Chondrocyte (in vitro differentiated cells): ENCODE measurements at regions not wholly inside any gene's neighbourhood (a gene's known extent, or its start where the extent isn't known, plus 50 kb on each side); places are given as distances from the start of the nearest gene placed in this dataset.

ENCODE experiments used
- DNase-seq: peaks from one replicate; pipeline ENCODE4 v3.0.0; 2021; ENCODE audit warnings: mixed read lengths, low spot score
- H3K27ac Mint-ChIP-seq: one replicate; pipeline ENCODE4 v1.8.0; 2021; ENCODE audit warnings: mild to moderate bottlenecking, moderate library complexity, mixed read lengths; ENCODE audit not compliant: unreplicated experiment
- H3K27me3 Mint-ChIP-seq: 2 replicates; pipeline ENCODE4 v1.8.0; 2021; ENCODE audit warnings: low read depth, mixed read lengths
- H3K36me3 Mint-ChIP-seq: 2 replicates; pipeline ENCODE4 v1.8.0; 2021; ENCODE audit warnings: low read depth, mixed read lengths
- H3K4me1 Mint-ChIP-seq: 2 replicates; pipeline ENCODE4 v1.8.0; 2021; ENCODE audit warnings: low read depth, mild to moderate bottlenecking, mixed read lengths
- H3K4me3 Mint-ChIP-seq: one replicate; pipeline ENCODE4 v1.8.0; 2021; ENCODE audit warnings: mild to moderate bottlenecking, moderate library complexity, mixed read lengths; ENCODE audit not compliant: unreplicated experiment
- H3K9me3 Mint-ChIP-seq: 2 replicates; pipeline ENCODE4 v1.8.0; 2021; ENCODE audit warnings: low read depth, mixed read lengths
- TF ChIP-seq, protein P1 (sequence below): fragments of 200-600 bp; sonication (generic); IDR thresholded peaks from 2 replicates; pipeline ENCODE4 v1.5.0; 2021; ENCODE audit warnings: antibody characterized with exemption, mild to moderate bottlenecking, moderate library complexity

DNA sequence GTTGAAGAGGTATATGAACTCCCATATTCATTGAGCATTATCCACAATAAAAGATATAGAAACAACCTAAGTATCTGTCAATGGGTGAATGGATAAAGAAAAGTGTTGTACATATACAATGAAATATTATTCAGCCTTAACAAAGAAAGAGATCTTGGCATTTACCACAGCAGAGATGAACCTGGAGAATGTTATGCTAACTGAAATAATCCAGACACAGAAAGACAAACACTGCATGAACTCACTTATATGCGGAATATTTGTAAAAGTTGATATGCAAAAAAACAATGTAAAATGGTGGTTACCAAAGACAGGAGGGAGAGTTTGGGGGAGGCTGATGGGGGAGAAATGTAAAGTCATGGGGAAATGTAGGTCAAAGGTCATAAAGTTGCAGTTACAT, 278.7 kb downstream of the ZNF608 start:
- Mint-ChIP-seq H3K27me3 (no peaks in the 10 kb centered on the region), H3K9me3 (peaks cover 5% of the 10 kb centered on the region), H3K4me1 (no peaks in the 10 kb centered on the region), H3K36me3 (no peaks in the 10 kb centered on the region), H3K4me3 (no peak overlapping the region), H3K27ac (no peak overlapping the region)
- TF ChIP-seq, protein P1, sequence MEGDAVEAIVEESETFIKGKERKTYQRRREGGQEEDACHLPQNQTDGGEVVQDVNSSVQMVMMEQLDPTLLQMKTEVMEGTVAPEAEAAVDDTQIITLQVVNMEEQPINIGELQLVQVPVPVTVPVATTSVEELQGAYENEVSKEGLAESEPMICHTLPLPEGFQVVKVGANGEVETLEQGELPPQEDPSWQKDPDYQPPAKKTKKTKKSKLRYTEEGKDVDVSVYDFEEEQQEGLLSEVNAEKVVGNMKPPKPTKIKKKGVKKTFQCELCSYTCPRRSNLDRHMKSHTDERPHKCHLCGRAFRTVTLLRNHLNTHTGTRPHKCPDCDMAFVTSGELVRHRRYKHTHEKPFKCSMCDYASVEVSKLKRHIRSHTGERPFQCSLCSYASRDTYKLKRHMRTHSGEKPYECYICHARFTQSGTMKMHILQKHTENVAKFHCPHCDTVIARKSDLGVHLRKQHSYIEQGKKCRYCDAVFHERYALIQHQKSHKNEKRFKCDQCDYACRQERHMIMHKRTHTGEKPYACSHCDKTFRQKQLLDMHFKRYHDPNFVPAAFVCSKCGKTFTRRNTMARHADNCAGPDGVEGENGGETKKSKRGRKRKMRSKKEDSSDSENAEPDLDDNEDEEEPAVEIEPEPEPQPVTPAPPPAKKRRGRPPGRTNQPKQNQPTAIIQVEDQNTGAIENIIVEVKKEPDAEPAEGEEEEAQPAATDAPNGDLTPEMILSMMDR, result no peak
- no peak for DNase-seq

DNA sequence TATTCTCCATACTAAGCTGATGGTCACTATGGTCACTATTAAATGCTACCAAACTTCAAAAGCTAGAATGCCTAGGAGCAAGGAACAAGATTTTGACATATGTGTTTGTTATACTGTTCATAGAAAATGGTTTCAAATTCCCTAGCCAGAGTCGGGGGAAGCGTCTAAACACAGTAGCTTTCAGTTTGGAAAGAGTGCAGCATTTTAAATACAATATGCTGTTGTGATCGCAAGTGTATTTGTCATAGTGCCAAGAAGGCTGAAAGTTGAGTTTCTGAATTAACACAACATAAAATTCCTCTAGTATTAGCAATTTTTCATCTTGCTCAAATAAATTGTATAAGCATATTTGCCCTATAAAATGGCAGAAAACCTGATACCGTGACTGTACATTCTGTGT, 280.4 kb downstream of the ZNF608 start:
- Mint-ChIP-seq H3K9me3 (peaks cover 5% of the 10 kb centered on the region), H3K36me3 (no peaks in the 10 kb centered on the region), H3K4me3 (no peak overlapping the region), H3K4me1 (no peaks in the 10 kb centered on the region), H3K27ac (no peak overlapping the region), H3K27me3 (no peaks in the 10 kb centered on the region)
- DNase-seq, result no peak
- TF ChIP-seq, protein P1, result no peak

DNA sequence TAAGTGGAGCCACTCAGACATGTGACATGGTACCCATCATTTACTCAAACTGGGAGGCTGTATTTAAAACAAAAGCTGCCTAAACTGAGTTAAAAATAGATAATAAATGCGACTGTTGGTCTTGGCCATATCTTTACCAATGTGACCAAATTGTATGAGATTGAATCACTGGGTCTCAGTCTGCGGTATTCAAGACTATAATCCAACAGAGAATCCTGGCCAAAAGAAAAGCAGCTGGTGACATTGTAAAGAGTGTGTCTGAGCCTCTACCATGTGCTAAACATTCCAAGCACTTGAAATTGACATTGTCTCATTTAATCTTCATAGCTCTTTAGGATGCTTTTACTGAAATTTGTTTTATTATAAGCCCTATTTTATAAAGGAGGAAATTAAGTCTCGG, 282.6 kb downstream of the ZNF608 start:
- H3K9me3 Mint-ChIP-seq, result peaks cover 24% of the 10 kb centered on the region
- H3K4me1 Mint-ChIP-seq, result no peaks in the 10 kb centered on the region
- TF ChIP-seq, protein P1, result no peak
- no peak overlapping the region for H3K4me3 Mint-ChIP-seq
- H3K27me3 Mint-ChIP-seq, result no peaks in the 10 kb centered on the region
- peaks cover 8% of the 10 kb centered on the region for H3K36me3 Mint-ChIP-seq
- no peak overlapping the region for H3K27ac Mint-ChIP-seq
- no peak for DNase-seq

GRCh38 chr5:124462751-124463150, 283.7 kb downstream of the ZNF608 start:
- DNase-seq, result no peak
- H3K36me3 Mint-ChIP-seq, result peaks cover 8% of the 10 kb centered on the region
- peaks cover 5% of the 10 kb centered on the region for H3K4me1 Mint-ChIP-seq
- H3K27ac Mint-ChIP-seq, result no peak overlapping the region
- no peaks in the 10 kb centered on the region for H3K27me3 Mint-ChIP-seq
- H3K9me3 Mint-ChIP-seq, result peaks cover 24% of the 10 kb centered on the region
- TF ChIP-seq, protein P1, result no peak
- no peak overlapping the region for H3K4me3 Mint-ChIP-seq

GRCh38 chr5:124461941-124462340, 284.5 kb downstream of the ZNF608 start:
- peaks cover 5% of the 10 kb centered on the region for H3K4me1 Mint-ChIP-seq
- peaks cover 24% of the 10 kb centered on the region for H3K9me3 Mint-ChIP-seq
- H3K27me3 Mint-ChIP-seq, result no peaks in the 10 kb centered on the region
- TF ChIP-seq, protein P1, result no peak
- peaks cover 8% of the 10 kb centered on the region for H3K36me3 Mint-ChIP-seq
- DNase-seq, result no peak
- no peak overlapping the region for H3K4me3 Mint-ChIP-seq
- H3K27ac Mint-ChIP-seq, result no peak overlapping the region
